GM23338 (cell line): ENCODE measurements at regions not wholly inside any gene's neighbourhood (a gene's known extent, or its start where the extent isn't known, plus 50 kb on each side); places are given as distances from the start of the nearest gene placed in this dataset.

ENCODE experiments used
- ATAC-seq: fragments of 200-7000 bp; cut with Tn5 transposase; 3 replicates; pipeline ENCODE4 v1.9.1; 2020
- DNase-seq: peaks from one replicate; pipeline ENCODE4 v3.0.0-alpha.2; 2015; ENCODE audit warnings: low spot score
- H2AFZ ChIP-seq: fragments of 200-600 bp; sonication (generic); 2 replicates; pipeline ENCODE4 v1.8.0; 2016; ENCODE audit warnings: antibody characterized with exemption, mild to moderate bottlenecking, moderate library complexity
- H3F3A ChIP-seq: fragments of 200-600 bp; sonication (generic); replicated peaks from 2 replicates; pipeline ENCODE4 v1.8.0; 2017; ENCODE audit warnings: antibody characterized with exemption, mixed run types, low read depth
- H3K27ac ChIP-seq: fragments of 200-600 bp; sonication (generic); 2 replicates; pipeline ENCODE4 v1.6.1; 2016; ENCODE audit warnings: low read depth
- H3K27me3 ChIP-seq: fragments of 200-600 bp; sonication (generic); 2 replicates; pipeline ENCODE4 v1.8.0; 2016; ENCODE audit warnings: mild to moderate bottlenecking, mixed run types, moderate library complexity; ENCODE audit not compliant: insufficient read depth
- H3K36me3 ChIP-seq: fragments of 200-600 bp; sonication (generic); 2 replicates; pipeline ENCODE4 v1.8.0; 2016; ENCODE audit warnings: mild to moderate bottlenecking; ENCODE audit not compliant: insufficient read depth
- H3K4me1 ChIP-seq: fragments of 200-600 bp; sonication (generic); 2 replicates; pipeline ENCODE4 v1.8.0; 2016; ENCODE audit warnings: mild to moderate bottlenecking, moderate library complexity; ENCODE audit not compliant: insufficient read depth
- H3K4me2 ChIP-seq: fragments of 200-600 bp; sonication (generic); 2 replicates; pipeline ENCODE4 v1.7.1; 2017; ENCODE audit warnings: mixed run types
- H3K4me3 ChIP-seq: fragments of 200-600 bp; sonication (generic); 2 replicates; pipeline ENCODE4 v1.6.1; 2016; ENCODE audit warnings: mixed run types
- H3K79me2 ChIP-seq: fragments of 200-600 bp; sonication (generic); replicated peaks from 2 replicates; pipeline ENCODE4 v1.8.0; 2017; ENCODE audit warnings: mild to moderate bottlenecking; ENCODE audit not compliant: insufficient read depth
- H3K9me2 ChIP-seq: fragments of 200-600 bp; sonication (generic); 2 replicates; pipeline ENCODE4 v1.8.0; 2017; ENCODE audit not compliant: insufficient read depth
- H4K20me1 ChIP-seq: fragments of 200-600 bp; sonication (generic); replicated peaks from 2 replicates; pipeline ENCODE4 v1.8.0; 2017; ENCODE audit warnings: mild to moderate bottlenecking; ENCODE audit not compliant: insufficient read depth
- H3K27ac Mint-ChIP-seq: 2 replicates; pipeline ENCODE4 v1.8.0; 2020; ENCODE audit warnings: inconsistent platforms, mild to moderate bottlenecking, moderate library complexity, mixed read lengths
- H3K27me3 Mint-ChIP-seq: 3 replicates; pipeline ENCODE4 v1.8.0; 2022; ENCODE audit warnings: low read depth, mild to moderate bottlenecking, moderate library complexity, mixed read lengths, inconsistent platforms; ENCODE audit not compliant: insufficient read depth, poor library complexity
- H3K36me3 Mint-ChIP-seq: 3 replicates; pipeline ENCODE4 v1.8.0; 2021; ENCODE audit warnings: low read depth, mild to moderate bottlenecking, inconsistent platforms, moderate library complexity, mixed read lengths
- H3K4me1 Mint-ChIP-seq: 3 replicates; pipeline ENCODE4 v1.8.0; 2020; ENCODE audit warnings: mild to moderate bottlenecking, inconsistent platforms, mixed read lengths
- H3K4me3 Mint-ChIP-seq: 3 replicates; pipeline ENCODE4 v1.8.0; 2021; ENCODE audit warnings: moderate library complexity, mild to moderate bottlenecking, inconsistent platforms, mixed read lengths
- H3K9me3 Mint-ChIP-seq: 3 replicates; pipeline ENCODE4 v1.8.0; 2020; ENCODE audit warnings: moderate library complexity, mild to moderate bottlenecking, inconsistent platforms, mixed read lengths
- CREB1 ChIP-seq: fragments of 250-450 bp; sonication (Bioruptor Pico); IDR thresholded peaks from 2 replicates; pipeline ENCODE4 v1.5.0; 2020; ENCODE audit warnings: low read depth, mild to moderate bottlenecking, moderate library complexity
- CTCF ChIP-seq, 2 experiments: fragments of 200-600 bp in 1 of 2; sonication (generic) in 1 of 2; conservative IDR thresholded peaks; 2 replicates each; pipeline versions ENCODE4 v1.5.1 to v1.6.1; 2016 to 2017; ENCODE audit warnings: antibody characterized with exemption in 2 of 2, low read depth in 2 of 2, mild to moderate bottlenecking in 2 of 2, moderate library complexity in 1 of 2
- EZH2 ChIP-seq: fragments of 200-600 bp; sonication (generic); IDR thresholded peaks from one replicate; pipeline ENCODE4 v1.8.0; 2017; ENCODE audit warnings: antibody characterized with exemption, mild to moderate bottlenecking, low read depth; ENCODE audit not compliant: unreplicated experiment
- EZH2phosphoT487 ChIP-seq: fragments of 200-600 bp; sonication (generic); IDR thresholded peaks from one replicate; pipeline ENCODE4 v1.8.1; 2018; ENCODE audit warnings: antibody characterized with exemption; ENCODE audit not compliant: unreplicated experiment
- JUNB ChIP-seq: IDR thresholded peaks from one replicate; pipeline ENCODE4 v1.6.1; 2016; ENCODE audit warnings: antibody characterized with exemption; ENCODE audit not compliant: unreplicated experiment
- POLR2AphosphoS5 ChIP-seq: IDR thresholded peaks from 2 replicates; pipeline ENCODE4 v1.6.1; 2016; ENCODE audit warnings: antibody characterized with exemption, low read depth
- REST ChIP-seq: IDR thresholded peaks from one replicate; pipeline ENCODE4 v1.6.1; 2018; ENCODE audit warnings: antibody characterized with exemption; ENCODE audit not compliant: unreplicated experiment
- STAT1 ChIP-seq: IDR thresholded peaks from one replicate; pipeline ENCODE4 v1.6.1; 2016; ENCODE audit warnings: antibody characterized with exemption; ENCODE audit not compliant: unreplicated experiment
- ZNF462 ChIP-seq: fragments of 250-450 bp; sonication (Bioruptor Pico); IDR thresholded peaks from 2 replicates; pipeline ENCODE4 v1.5.0; 2020; ENCODE audit warnings: mild to moderate bottlenecking, moderate library complexity

- Histone ChIP-seq H3K36me3 (no peaks in the 10 kb centered on the region), H3K79me2 (no peaks in the 10 kb centered on the region), H3K27ac (no peak overlapping the region), H2AFZ (no peak overlapping the region), H3K9me2 (no peaks in the 10 kb centered on the region), H3K4me1 (no peaks in the 10 kb centered on the region), H3K27me3 (no peaks in the 10 kb centered on the region), H3K4me2 (no peak overlapping the region), H4K20me1 (no peaks in the 10 kb centered on the region), H3K4me3 (no peak overlapping the region), H3F3A (no peaks in the 10 kb centered on the region)
- no peak for DNase-seq
- no peak for ATAC-seq
- Mint-ChIP-seq H3K36me3 (no peaks in the 10 kb centered on the region), H3K4me1 (peaks cover 4% of the 10 kb centered on the region; the same call in 2 of the 3 replicates), H3K27me3 (no peaks in the 10 kb centered on the region), H3K4me3 (no peak overlapping the region), H3K9me3 (no peaks in the 10 kb centered on the region), H3K27ac (no peak overlapping the region)
- TF ChIP-seq STAT1 (no peak), CTCF (conservative IDR thresholded peaks at IDR 0.05; ENCODE audit: low read depth in 2 of 2) (no peak), REST (no peak), POLR2AphosphoS5 (no peak), EZH2phosphoT487 (no peak), EZH2 (no peak), ZNF462 (CRISPR knock-in tag) (no peak), CREB1 (no peak), JUNB (no peak)
These were observed 426.9 kb downstream of the NOVA1 start for GRCh38 chr14:26170885-26171284.
